ENCODE measurements at regions not wholly inside any gene's neighbourhood (a gene's known extent, or its start where the extent isn't known, plus 50 kb on each side); places are given as distances from the start of the nearest gene placed in this dataset.
"Not testable (repeated sequence)": the region's sequence is repeated elsewhere in the genome, so short reads cannot be mapped to it uniquely, and the experiment has no call there.

DNA sequence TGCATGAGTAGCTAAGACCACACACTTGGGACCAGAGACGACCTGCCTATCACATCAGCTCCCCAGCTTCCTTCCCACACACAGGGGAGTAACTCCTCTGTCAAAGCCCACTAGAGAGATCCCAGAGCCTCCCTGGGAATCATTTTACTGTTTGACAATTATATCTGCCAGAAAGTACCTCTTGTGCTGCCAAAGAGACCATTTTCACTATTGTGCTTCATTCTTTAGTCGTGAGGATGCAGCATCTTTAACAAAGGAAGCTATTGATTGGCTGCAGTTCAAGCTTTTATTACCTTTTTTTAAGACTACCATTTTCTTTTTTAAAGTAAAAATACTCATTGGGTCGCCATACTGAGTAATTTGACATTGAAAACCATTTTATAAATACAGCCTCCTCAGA, 194.5 kb upstream of the RGS6 start:
- DNase-seq (ENCODE audit: low read depth) = no peak

DNA sequence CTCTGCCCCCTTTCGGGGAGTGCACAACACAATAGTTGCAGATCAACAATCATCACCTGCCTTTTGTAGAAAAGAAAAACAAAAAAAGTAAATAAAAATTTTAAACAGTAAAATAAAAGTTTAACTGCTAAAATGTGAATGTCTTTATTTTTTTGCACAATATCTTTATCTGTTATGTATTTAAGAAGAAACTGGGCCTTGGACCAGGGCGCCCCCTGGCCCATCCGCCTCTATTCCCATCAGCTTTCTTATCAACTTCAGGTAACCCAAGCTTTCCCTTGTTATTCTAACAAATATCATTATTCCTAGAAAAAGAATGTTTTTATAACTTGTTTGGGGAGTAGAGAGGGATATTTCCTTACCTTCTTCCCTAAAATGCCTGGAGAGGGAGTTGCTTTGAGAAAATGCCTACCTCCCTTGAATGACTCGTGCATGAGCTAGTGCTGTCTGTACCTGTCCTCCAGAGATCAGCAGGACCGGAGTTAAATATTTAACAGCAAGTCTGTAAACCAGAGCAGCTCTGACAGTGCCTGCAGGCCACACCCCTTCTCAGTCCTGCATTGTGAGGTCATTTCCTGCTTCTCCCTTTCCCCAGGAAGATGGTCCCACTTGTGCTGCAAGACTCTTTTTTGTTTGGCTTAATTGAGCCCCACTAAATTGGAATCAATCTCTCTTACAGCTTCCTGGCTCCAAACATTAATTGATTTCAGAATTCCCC, 192.8 kb upstream of the RGS6 start:
- DNase-seq (ENCODE audit: low read depth) = no peak

DNA sequence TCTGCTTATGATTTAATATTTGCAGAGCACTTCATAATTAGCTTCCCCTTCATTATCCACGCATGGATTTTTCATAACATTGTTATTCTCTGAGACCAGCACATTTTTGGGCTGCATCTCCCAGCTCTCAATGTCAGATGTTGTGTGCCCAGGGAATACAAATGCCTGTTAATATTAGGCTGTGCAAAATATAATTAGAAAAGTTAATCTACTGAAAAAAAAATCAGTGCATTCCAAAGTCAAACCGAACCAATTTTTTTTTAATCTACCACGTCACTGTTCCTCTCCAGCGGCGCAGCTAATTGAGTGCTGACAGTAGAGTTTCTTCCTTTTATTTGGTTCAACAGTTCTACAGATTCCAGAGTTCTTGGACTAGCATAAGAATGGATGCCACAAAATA, 191.0 kb upstream of the RGS6 start:
- no peak for DNase-seq (ENCODE audit: low read depth)

DNA sequence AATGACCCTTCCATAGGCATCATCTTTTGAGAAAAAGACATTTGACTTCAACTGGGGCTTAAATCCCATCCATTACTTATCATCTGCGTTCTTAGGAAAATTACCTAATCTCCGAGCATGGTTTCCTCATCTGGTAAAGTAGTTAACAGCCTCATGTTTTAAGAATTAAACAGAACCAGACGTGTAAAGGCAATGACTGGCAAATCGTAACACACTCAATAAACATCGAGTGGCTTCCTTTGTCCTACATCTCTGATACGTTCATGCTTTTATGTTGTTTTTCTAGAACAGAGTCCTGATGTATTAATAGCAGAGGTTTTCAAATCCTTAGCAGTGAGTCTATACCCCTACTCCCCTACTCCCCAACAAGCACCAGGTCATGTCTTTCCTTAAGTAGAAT, 189.7 kb upstream of the RGS6 start:
- no peak for DNase-seq (ENCODE audit: low read depth)

DNA sequence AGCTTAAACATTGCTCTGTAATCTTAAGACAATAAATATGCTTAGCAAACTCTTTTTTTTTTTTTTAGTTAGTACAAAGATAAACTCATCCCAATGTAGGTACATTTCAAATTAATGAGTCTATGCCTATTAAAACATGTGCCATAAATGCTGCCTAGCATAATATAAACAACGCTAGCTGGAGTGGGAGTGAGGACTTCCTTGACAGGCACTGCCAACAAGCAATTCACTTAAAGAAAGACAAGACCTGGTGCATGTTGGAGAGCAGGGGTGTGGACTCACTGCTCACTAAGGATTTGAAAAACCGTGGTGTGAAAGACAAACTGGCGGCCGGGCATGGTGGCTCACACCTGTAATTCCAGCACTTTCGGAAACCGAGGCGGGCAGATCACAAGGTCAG, 187.2 kb upstream of the RGS6 start:
- no peak for DNase-seq (ENCODE audit: low read depth)

DNA sequence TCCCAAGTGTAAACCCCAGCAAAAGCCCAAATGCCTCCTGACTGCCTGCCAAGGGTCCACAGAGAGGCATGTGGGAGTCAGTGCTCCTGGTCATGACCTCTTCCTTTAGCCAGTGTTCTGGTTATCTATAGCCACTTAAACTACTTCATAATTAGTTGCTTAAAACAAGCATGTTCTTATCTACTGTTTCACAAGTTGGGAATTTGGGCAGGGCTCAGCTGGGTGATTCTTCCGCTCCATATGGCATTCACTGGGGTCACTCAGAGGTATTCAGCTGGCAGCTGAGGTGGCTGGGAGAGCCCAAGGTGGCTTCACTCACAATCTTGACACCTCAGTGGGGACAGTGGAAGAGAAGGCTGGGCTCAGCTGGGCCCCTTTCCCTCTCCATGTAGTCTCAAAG, 184.0 kb upstream of the RGS6 start:
- DNase-seq (ENCODE audit: low read depth) = no peak

DNA sequence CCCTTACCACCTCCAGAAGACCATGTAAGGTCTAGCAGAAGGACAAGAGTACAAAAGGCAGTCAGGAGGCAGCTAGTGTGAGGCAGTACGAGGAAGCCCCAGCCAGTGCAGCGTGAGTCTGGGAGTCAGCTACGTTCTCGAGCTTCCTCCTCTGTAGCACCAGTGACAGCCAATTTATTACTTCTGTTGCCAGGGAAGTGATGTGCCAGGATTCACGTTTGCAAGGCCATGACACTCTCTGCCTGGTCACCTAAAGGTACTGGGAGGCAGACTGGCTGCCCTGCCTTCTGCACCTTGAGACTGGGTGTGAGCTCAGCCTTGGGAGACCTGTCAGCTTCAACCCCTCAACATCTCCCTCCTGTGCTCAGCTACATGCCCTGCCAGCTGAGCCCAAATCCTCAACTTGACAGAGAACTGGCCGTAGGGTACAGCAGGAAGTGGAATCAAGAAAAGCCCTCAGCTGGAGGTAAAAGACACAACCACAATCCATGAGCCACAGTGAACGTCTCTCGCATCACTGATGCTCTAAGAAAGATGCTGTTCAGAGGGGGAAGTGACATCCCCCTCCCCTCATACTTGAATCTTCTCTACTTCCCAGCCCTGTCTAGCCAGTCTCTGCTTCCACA, 182.5 kb upstream of the RGS6 start:
- DNase-seq (ENCODE audit: low read depth) = no peak

DNA sequence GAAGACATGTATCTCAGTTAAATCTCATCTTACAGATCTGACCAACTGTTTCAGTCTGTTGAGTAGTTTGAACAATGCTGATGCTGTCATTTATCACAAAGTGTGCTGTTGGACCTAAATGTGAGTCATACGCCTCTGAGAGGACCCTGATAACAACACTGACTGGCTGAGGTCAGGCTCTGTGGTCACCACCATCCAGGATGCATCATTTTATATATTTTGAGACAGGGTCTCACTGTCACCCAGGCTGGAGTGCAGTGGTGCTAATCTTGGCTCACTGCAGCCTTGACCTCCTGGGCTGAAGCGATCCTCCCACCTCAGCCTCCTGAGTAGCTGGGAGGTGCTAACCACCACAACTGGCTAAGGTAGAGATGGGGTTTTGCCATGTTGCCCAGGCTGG, 181.0 kb upstream of the RGS6 start:
- DNase-seq (ENCODE audit: low read depth) = no peak

DNA sequence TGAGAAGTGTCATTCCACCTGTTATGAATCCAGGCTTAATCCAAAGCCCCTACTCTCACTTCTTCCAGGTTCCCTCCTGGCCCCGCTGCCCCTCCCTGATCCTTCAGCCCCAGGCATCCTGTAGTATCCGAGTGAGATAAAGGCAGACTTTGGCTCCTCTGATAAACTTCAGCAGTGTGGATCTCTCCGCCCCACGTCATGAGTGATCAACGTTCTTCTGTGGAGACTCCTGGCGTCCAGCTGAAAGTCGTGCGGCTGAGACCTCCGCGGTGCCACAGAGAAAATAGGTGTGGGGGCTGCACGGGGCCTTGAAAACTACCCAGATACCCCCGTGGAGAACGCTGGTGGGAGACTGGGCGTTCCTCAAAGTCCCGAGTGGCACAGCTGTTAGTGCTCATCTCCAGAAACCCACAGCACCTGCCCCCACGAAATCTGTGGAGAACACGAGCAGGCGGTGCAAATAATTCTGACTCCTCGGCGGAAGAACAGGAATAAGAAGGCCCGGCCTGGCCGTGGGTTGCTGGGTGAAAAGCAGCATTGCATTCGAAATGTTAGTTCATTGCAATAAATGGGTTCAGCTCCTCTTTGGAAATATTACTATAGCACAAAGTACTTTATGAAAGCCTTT, 180.0 kb upstream of the RGS6 start:
- DNase-seq (ENCODE audit: low read depth) = no peak

DNA sequence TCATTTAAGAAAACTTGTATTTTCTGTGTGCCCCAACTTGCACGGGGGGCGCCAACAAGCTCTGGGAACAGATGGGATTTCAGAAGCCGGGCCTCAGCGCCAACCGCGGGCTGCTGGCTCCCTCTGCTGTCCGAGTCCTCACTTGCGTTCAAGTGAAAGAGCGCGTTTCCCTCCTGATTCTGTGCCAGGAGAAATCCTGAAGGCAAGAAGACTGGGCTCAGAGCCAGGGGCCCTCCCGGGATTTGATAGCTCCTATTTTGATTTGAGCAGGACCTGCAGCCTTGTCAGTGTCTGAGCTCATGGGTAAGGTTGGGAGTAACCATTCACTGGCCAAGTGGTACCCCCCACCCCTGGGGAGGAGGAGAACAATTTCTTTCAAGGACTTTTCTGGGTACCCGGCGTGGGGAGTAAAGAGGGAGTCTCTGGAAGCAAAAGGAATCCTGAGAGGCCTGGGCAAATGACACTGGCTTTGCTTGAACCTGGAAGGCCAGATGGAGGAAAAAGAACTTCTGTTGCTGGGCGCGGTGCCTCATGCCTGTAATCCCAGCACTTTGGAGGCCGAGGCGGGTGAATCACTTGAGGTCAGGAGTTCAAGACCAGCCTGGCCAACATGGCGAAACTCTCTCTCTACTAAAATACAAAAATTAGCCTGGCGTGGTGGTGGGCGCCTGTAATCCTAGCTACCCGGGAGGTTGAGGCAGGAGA, 179.0 kb upstream of the RGS6 start:
- peak; percentile 67 for DNase-seq (ENCODE audit: low read depth)

DNA sequence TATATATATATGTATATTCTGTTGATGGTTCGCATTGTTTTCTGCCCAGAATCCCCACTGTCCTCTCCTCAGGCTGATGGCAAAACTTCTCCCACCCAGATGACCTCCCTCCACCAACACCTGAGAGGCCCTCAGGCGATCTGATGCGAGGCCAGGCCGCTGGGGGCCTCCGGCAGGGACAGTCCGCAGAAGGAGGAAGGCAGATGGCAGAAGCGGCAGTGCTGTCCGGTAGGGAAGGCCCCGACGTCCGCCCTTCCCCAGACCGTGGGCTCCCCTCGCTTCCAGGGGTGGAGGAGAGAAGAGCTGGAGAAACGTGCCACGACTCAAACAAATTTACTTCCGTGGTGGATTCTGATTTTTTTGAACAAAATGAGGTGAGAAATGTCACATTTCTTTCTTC, 178.3 kb upstream of the RGS6 start:
- DNase-seq (ENCODE audit: low read depth) = no peak

DNA sequence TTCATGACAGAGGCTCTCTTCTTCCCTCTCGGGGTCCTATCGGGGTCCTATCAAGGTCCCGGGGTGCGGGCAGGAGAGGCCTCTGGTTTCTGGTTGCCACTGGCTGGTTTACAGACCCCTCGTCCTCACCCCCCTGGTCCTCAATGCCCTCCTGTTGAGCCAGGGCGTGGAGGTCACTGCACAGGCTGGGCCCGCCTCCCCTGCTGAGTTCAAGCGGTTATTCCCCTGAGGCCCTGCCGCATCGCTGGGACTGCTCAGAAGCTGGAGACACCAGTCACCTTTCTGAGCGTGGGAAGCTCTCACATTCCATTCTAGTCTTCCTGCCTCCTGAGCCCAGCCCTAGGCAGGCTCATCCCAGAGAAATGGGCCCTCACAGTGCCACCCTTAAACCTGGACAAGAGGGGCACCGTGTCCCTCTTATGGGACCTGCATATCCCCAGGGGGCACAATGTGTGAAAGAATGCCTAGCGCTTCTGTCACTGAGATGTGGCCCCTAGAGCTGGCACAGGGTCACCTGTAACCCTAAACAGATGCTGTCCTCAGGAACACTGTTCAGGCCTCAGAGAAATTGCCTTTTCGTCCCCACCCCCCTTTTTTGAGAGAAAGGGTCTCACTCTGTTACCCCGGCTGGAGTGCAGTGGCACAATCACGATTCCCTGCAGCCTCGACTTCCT, 177.7 kb upstream of the RGS6 start:
- DNase-seq (ENCODE audit: low read depth) = no peak

DNA sequence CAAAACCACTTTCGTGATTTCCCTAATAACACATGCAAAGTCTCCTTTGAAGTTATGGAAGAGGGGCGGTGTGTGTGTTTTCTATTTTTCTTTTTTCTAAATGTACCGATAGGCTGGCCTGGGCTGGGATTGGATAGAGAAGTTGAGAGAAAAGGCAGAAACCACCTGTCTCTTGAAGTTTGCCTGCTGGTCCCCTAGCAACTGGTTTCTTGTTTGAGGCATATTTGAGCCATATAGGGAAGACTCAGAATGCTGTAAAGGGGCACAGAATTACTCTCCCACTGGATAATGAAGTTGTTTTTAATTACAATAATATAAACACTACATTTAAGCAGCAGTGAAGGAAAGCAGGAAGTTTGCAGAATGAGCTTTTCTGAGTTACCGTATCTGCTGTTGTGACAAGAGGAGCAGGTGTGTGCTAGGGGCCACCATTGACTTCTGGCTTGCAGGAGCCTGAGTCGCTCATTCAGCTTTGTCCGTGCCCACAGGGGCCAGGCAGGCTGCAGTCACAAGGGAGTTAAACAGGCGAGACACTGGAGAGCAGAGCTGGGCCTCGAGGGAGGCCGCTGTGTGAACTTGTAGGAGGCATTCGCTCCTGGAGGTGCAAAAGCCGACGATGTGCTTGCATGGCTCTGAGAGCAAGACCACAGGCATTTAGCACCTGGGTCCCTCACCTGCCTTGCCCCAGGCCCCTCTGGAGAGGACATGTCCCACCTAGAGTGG, 173.8 kb upstream of the RGS6 start:
- no peak for DNase-seq (ENCODE audit: low read depth)

DNA sequence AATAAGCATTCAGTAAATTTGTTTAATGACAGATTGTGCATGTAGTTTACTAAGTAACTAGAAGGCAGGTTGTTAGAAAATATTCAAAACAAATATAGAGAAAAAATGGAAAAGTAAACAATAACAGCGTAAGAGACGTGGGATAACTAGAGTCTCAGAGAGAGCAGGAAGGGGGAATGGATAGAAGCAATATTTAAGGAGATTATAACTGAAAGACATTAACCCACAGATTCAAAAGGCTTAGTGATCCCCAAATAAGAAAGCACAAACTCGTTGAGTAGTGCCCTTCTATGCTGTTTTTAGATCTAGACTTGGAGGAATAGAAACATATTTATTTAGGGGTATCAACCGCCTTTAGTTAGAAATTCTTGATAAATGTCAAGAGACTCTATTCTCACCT, 169.7 kb upstream of the RGS6 start:
- no peak for DNase-seq (ENCODE audit: low read depth)

DNA sequence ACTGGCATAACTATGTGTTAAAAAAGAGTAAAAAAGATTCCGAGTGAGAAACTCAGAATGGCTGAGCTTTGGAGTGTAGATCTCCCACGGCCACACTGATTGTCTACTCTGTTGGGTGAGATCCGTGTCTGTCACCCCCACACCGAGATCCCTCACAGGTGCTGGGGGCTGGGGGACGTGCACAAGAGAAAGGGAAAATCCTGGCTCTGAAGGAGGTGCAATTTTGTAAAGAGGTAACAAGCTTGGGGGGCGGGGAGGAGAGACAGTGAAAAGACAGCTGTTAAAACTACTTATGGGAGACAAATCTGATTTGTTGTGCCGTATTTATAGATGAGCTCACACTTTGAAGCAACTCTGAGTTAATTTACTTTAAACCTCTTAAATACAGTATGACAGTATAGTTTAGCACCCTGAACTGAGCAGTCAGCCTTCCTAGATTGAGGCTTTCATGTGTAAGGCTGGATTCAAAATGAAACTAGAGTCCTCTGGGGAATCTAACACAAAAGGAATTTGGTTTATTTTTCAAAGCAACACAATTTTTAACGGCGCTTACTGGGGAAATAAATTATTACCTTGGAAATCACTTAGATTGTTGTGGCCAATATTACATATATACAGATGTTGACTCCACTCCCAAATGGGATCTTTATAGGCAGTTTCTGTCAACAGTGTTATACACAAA, 167.4 kb upstream of the RGS6 start:
- peak; percentile 36 for DNase-seq (ENCODE audit: low read depth)

DNA sequence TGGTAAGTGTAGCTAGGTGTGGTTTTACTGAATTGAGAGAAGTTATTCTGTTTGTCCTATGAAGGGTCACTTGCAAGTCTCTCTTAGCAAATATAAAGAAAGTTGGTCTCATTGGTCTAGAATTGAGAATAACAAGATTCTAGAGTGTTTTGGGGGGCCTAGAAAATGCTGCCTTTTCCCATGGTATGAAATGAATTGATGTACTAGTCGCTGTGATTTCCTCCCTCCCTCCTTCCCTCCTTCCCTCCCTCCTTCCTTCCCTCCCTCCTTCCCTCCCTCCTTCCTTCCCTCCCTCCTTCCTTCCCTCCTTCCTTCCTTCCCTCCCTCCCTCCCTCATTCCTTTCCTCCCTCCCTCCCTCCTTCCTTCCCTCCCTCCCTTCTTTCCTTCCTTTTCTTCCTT, 166.7 kb upstream of the RGS6 start:
- DNase-seq (ENCODE audit: low read depth) = no peak

DNA sequence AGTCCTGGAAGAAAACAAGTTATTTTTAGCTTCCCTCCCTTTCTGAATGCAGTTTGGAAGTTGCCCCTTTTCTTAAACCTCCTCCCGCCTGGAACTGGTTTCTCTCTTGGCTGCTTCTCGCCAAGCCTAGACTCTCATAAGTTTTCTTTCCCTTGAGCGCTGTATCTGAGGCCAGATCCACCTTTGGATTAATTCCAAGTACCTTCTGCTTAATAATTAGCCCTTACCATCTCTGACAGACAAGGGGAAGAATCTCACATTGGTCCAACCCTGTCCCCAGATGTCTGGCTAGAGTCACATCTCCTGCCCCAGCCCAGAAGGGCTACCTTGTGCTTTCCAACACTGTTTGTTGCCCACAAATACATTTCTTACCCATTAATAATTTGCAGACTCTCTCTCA, 161.8 kb upstream of the RGS6 start:
- DNase-seq (ENCODE audit: low read depth) = no peak

DNA sequence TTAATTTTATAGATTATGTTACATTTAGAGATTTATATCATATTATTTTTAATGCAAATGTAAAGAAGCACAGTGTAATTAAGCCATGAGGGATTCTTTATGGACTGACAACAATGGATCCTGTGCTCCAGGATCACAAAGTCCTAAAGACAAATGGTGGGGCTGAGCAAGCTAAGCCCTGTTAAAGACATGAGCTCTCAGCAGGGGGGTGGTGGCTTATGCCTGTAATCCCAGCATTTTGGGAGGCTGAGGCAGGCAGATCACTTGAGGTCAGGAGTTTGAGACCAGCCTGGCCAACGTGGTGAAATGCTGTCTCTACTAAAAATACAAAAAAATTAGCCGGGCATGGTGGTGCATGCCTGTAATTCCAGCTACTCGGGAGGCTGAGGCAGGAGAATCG, 160.8 kb upstream of the RGS6 start:
- DNase-seq (ENCODE audit: low read depth) = not testable (repeated sequence)

DNA sequence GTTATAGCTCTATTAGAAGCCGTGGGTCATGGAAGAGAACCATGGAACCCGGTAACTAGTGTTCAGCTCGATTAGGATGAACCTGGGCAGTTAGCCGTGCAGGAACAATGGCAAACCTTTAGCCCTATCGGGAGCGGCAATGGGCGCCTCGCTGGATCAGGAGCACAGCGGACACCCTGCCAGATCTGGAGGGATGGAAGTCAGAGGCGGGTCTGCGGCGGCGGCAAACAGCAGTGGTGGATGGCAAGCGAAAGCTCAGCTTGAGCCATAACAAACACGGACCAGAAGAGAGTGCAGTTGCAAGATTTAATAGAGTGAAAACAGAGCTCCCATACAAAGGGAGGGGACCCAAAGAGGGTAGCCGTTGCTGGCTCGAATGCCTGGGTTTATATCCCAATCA, 160.2 kb upstream of the RGS6 start:
- DNase-seq (ENCODE audit: low read depth) = not testable (repeated sequence)

DNA sequence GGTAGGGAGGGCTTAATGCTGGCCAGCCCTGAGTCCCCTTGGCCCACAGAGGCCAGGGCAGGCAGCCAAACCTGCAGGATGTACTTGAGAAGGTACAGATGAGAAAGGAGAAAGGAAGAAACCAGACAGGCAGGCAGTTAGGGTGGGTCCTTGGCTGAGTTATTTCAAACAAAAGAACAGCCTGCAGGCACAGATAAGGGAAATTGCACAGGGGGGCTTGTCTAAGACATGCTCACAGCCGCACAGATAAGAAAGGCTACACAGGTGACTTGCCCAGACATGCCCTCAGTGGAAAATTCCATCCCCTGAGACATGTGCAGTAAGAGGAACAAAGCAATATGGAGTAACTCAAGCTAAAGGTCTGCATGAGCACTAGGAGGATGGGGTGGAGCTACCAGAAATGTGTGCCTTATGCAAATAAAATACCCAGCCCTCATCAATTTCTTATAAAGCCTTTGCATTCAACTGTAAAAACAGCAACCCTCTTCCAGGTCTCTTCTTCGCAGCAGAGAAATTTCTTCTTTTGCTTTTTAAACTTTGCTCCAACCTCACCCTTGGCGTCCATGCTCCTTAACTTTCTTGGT, 158.2 kb upstream of the RGS6 start:
- DNase-seq (ENCODE audit: low read depth) = no peak
